ENCODE measurements at regions not wholly inside any gene's neighbourhood (a gene's known extent, or its start where the extent isn't known, plus 50 kb on each side); places are given as distances from the start of the nearest gene placed in this dataset.

- DNase-seq = no peak
Measured at GRCh38 chr6:147095316-147095715, 108.9 kb upstream of the STXBP5 start.

- no peak for DNase-seq
Measured at GRCh38 chr6:147099974-147100373, 104.2 kb upstream of the STXBP5 start.

- no peak for DNase-seq
Measured at GRCh38 chr6:147103007-147103406, 101.2 kb upstream of the STXBP5 start.

- no peak for DNase-seq
Measured at GRCh38 chr6:147103694-147104093, 100.5 kb upstream of the STXBP5 start.

- DNase-seq = no peak
Measured at GRCh38 chr6:147105786-147106185, 98.4 kb upstream of the STXBP5 start.

GRCh38 chr6:147106759-147107401, 97.3 kb upstream of the STXBP5 start:
- no peak for DNase-seq

GRCh38 chr6:147108259-147108910, 95.8 kb upstream of the STXBP5 start:
- DNase-seq = no peak

- no peak for DNase-seq
Measured at GRCh38 chr6:147109707-147110106, 94.5 kb upstream of the STXBP5 start.

- DNase-seq = no peak
Measured at GRCh38 chr6:147116056-147116455, 88.2 kb upstream of the STXBP5 start.

GRCh38 chr6:147117011-147117410, 87.2 kb upstream of the STXBP5 start:
- DNase-seq = no peak

GRCh38 chr6:147117580-147117979, 86.6 kb upstream of the STXBP5 start:
- DNase-seq = no peak

GRCh38 chr6:147119310-147119709, 84.9 kb upstream of the STXBP5 start:
- DNase-seq = no peak

GRCh38 chr6:147122823-147123222, 81.4 kb upstream of the STXBP5 start:
- DNase-seq = no peak

- no peak for DNase-seq
Measured at GRCh38 chr6:147126618-147127022, 77.6 kb upstream of the STXBP5 start.

GRCh38 chr6:147127587-147127986, 76.6 kb upstream of the STXBP5 start:
- no peak for DNase-seq

GRCh38 chr6:147128056-147128455, 76.2 kb upstream of the STXBP5 start:
- no peak for DNase-seq

- no peak for DNase-seq
Measured at GRCh38 chr6:147131532-147132128, 72.6 kb upstream of the STXBP5 start.

GRCh38 chr6:147132889-147133288, 71.3 kb upstream of the STXBP5 start:
- DNase-seq = no peak

GRCh38 chr6:147133669-147134068, 70.5 kb upstream of the STXBP5 start:
- no peak for DNase-seq

GRCh38 chr6:147135211-147135681, 69.0 kb upstream of the STXBP5 start:
- DNase-seq = no peak

GRCh38 chr6:147136057-147136456, 68.2 kb upstream of the STXBP5 start:
- DNase-seq = no peak

GRCh38 chr6:147137986-147138385, 66.2 kb upstream of the STXBP5 start:
- no peak for DNase-seq

- DNase-seq = no peak
Measured at GRCh38 chr6:147138835-147139234, 65.4 kb upstream of the STXBP5 start.

GRCh38 chr6:147141711-147142308, 62.4 kb upstream of the STXBP5 start:
- no peak for DNase-seq

All from NCI-H524 treated with DMSO at 0.1 percent for 48 hours (cell line).